ENCODE measurements at regions not wholly inside any gene's neighbourhood (a gene's known extent, or its start where the extent isn't known, plus 50 kb on each side); places are given as distances from the start of the nearest gene placed in this dataset.

- no peak for TF ChIP-seq ZFP41 (tag by site-specific recombination; IDR thresholded peaks at IDR 0.05; ENCODE audit: borderline replicate concordance)
- no peaks in the 10 kb centered on the region for H3K36me3 ChIP-seq (ENCODE audit: control insufficient read depth in 2 of 2, insufficient read depth in 1 of 2, low read length in 2 of 2)
- H3K27ac ChIP-seq (ENCODE audit: extremely low read depth, low read depth, low read length): no peak overlapping the region
- ChIA-PET CTCF (interaction anchor here (0.7 kb wide), 1 partner anchor 579 kb away, joined by 3 read pairs; no protein-coding TSS in a partner anchor), POLR2A (no interaction called here)
- H3K4me1 ChIP-seq (ENCODE audit: control insufficient read depth, insufficient read depth, low read length): no peaks in the 10 kb centered on the region; the same call in 1 of the 2 replicates
- no peak overlapping the region for H3K4me3 ChIP-seq (ENCODE audit: low read depth, low read length)
- no peaks in the 10 kb centered on the region for H3K9me3 ChIP-seq (ENCODE audit: control insufficient read depth, insufficient read depth, low read depth, low read length)
Measured at GRCh38 chr14:98685725-98686124, 586.3 kb downstream of the BCL11B start.

GRCh38 chr14:98688446-98688845 is 583.6 kb downstream of the BCL11B start:
- ChIA-PET POLR2A (no interaction called here), CTCF (no interaction called here)
- no peak overlapping the region for H3K27ac ChIP-seq (ENCODE audit: extremely low read depth, low read depth, low read length)
- no peaks in the 10 kb centered on the region for H3K36me3 ChIP-seq (ENCODE audit: control insufficient read depth in 2 of 2, insufficient read depth in 1 of 2, low read length in 2 of 2)
- no peak overlapping the region for H3K4me3 ChIP-seq (ENCODE audit: low read depth, low read length)
- TF ChIP-seq ZNF184 (tag by site-specific recombination; IDR thresholded peaks at IDR 0.05): no peak
- no peak for TF ChIP-seq ZNF24 (tag by site-specific recombination; IDR thresholded peaks at IDR 0.05)
- TF ChIP-seq ZNF561 (tag by site-specific recombination; IDR thresholded peaks at IDR 0.05; ENCODE audit: borderline replicate concordance): no peak
- TF ChIP-seq ZNF624 (tag by site-specific recombination; IDR thresholded peaks at IDR 0.05): no peak
- no peak for TF ChIP-seq ZBTB20 (tag by site-specific recombination; IDR thresholded peaks at IDR 0.05)
- TF ChIP-seq ZNF837 (tag by site-specific recombination; IDR thresholded peaks at IDR 0.05): no peak
- no peak for TF ChIP-seq ZNF473 (tag by site-specific recombination; IDR thresholded peaks at IDR 0.05)
- TF ChIP-seq GLI4 (tag by site-specific recombination; IDR thresholded peaks at IDR 0.05): no peak
- no peaks in the 10 kb centered on the region; the same call in 1 of the 2 replicates for H3K4me1 ChIP-seq (ENCODE audit: control insufficient read depth, insufficient read depth, low read length)
- no peaks in the 10 kb centered on the region for H3K9me3 ChIP-seq (ENCODE audit: control insufficient read depth, insufficient read depth, low read depth, low read length)

- Histone ChIP-seq H3K9me3 (ENCODE audit: control insufficient read depth, insufficient read depth, low read depth, low read length) (no peaks in the 10 kb centered on the region), H3K27ac (ENCODE audit: extremely low read depth, low read depth, low read length) (no peak overlapping the region), H3K36me3 (ENCODE audit: control insufficient read depth in 2 of 2, insufficient read depth in 1 of 2, low read length in 2 of 2) (no peaks in the 10 kb centered on the region), H3K4me3 (ENCODE audit: low read depth, low read length) (no peak overlapping the region), H3K4me1 (ENCODE audit: control insufficient read depth, insufficient read depth, low read length) (no peaks in the 10 kb centered on the region; the same call in 1 of the 2 replicates)
- ChIA-PET POLR2A (no interaction called here), CTCF (no interaction called here)
- TF ChIP-seq ZNF785 (tag by site-specific recombination; IDR thresholded peaks at IDR 0.05): no peak
Measured at GRCh38 chr14:98689951-98690350, 582.0 kb downstream of the BCL11B start.

GRCh38 chr14:98692832-98693231 is 579.2 kb downstream of the BCL11B start:
- Histone ChIP-seq H3K36me3 (ENCODE audit: control insufficient read depth in 2 of 2, insufficient read depth in 1 of 2, low read length in 2 of 2) (no peaks in the 10 kb centered on the region), H3K27ac (ENCODE audit: extremely low read depth, low read depth, low read length) (no peak overlapping the region), H3K9me3 (ENCODE audit: control insufficient read depth, insufficient read depth, low read depth, low read length) (no peaks in the 10 kb centered on the region), H3K4me3 (ENCODE audit: low read depth, low read length) (no peak overlapping the region), H3K4me1 (ENCODE audit: control insufficient read depth, insufficient read depth, low read length) (no peaks in the 10 kb centered on the region; the same call in 1 of the 2 replicates)
- TF ChIP-seq MYNN (tag by site-specific recombination; IDR thresholded peaks at IDR 0.05; ENCODE audit: borderline replicate concordance) (no peak), ZNF433 (tag by site-specific recombination; IDR thresholded peaks at IDR 0.05; ENCODE audit: low read depth) (no peak), ZNF223 (tag by site-specific recombination; IDR thresholded peaks at IDR 0.05) (no peak), ZNF791 (tag by site-specific recombination; IDR thresholded peaks at IDR 0.05) (no peak), ZNF768 (tag by site-specific recombination; IDR thresholded peaks at IDR 0.05) (no peak), ZNF416 (tag by site-specific recombination; IDR thresholded peaks at IDR 0.05) (no peak), ZNF302 (tag by site-specific recombination; IDR thresholded peaks at IDR 0.05; ENCODE audit: low read depth) (no peak)
- ChIA-PET POLR2A (no interaction called here), CTCF (interaction anchor here (0.7 kb wide), 1 partner anchor 38 kb away, joined by 3 read pairs; no protein-coding TSS in a partner anchor)

GRCh38 chr14:98694541-98694940 is 577.5 kb downstream of the BCL11B start:
- H3K9me3 ChIP-seq (ENCODE audit: control insufficient read depth, insufficient read depth, low read depth, low read length): no peaks in the 10 kb centered on the region
- no peak overlapping the region for H3K4me3 ChIP-seq (ENCODE audit: low read depth, low read length)
- CTCF ChIA-PET: no interaction called here
- H3K4me1 ChIP-seq (ENCODE audit: control insufficient read depth, insufficient read depth, low read length): no peaks in the 10 kb centered on the region; the same call in 1 of the 2 replicates
- no peaks in the 10 kb centered on the region for H3K36me3 ChIP-seq (ENCODE audit: control insufficient read depth in 2 of 2, insufficient read depth in 1 of 2, low read length in 2 of 2)
- POLR2A ChIA-PET: no interaction called here
- H3K27ac ChIP-seq (ENCODE audit: extremely low read depth, low read depth, low read length): no peak overlapping the region
- TF ChIP-seq ZBTB10 (tag by site-specific recombination; IDR thresholded peaks at IDR 0.05) (no peak), ZNF571 (tag by site-specific recombination; IDR thresholded peaks at IDR 0.05) (no peak), OSR2 (tag by site-specific recombination; IDR thresholded peaks at IDR 0.05) (no peak), ZFP37 (tag by site-specific recombination; IDR thresholded peaks at IDR 0.05) (no peak), SP7 (tag by site-specific recombination; IDR thresholded peaks at IDR 0.05) (no peak), ZNF146 (tag by site-specific recombination; IDR thresholded peaks at IDR 0.05) (no peak), ZNF24 (tag by site-specific recombination; IDR thresholded peaks at IDR 0.05) (no peak), KLF1 (tag by site-specific recombination; IDR thresholded peaks at IDR 0.05) (no peak), KLF17 (tag by site-specific recombination; IDR thresholded peaks at IDR 0.05) (no peak)
